Mesenchymal stem cell (in vitro differentiated cells and primary cell): ENCODE measurements at regions not wholly inside any gene's neighbourhood (a gene's known extent, or its start where the extent isn't known, plus 50 kb on each side); places are given as distances from the start of the nearest gene placed in this dataset.

ENCODE experiments used
- DNase-seq: peaks from one replicate; pipeline ENCODE4 v3.0.0-alpha.2; 2013
- H2AFZ ChIP-seq: one replicate; pipeline ENCODE4 v1.6.1; 2013; ENCODE audit warnings: low read depth, mild to moderate bottlenecking, control low read depth, inconsistent platforms, low read length, moderate library complexity
- H2AK5ac ChIP-seq: 2 replicates; pipeline ENCODE4 v1.6.1; 2013; ENCODE audit warnings: low read length, moderate library complexity, mild to moderate bottlenecking, inconsistent platforms; ENCODE audit not compliant: severe bottlenecking
- H2BK120ac ChIP-seq: one replicate; pipeline ENCODE4 v1.6.1; 2013; ENCODE audit warnings: low read depth, mild to moderate bottlenecking, inconsistent platforms, low read length, moderate library complexity
- H2BK12ac ChIP-seq, 2 experiments: one replicate each; pipeline ENCODE4 v1.6.1; 2013; ENCODE audit warnings: inconsistent platforms in 2 of 2, low read length in 2 of 2, mild to moderate bottlenecking in 2 of 2, moderate library complexity in 2 of 2, control low read depth in 1 of 2
- H2BK15ac ChIP-seq: one replicate; pipeline ENCODE4 v1.6.1; 2013; ENCODE audit warnings: mild to moderate bottlenecking, low read depth, inconsistent platforms; ENCODE audit not compliant: poor library complexity, severe bottlenecking
- H2BK5ac ChIP-seq: 2 replicates; pipeline ENCODE4 v1.6.1; 2013; ENCODE audit warnings: low read depth, mild to moderate bottlenecking, low read length, control low read depth, inconsistent platforms; ENCODE audit not compliant: poor library complexity, severe bottlenecking
- H3K14ac ChIP-seq, 2 experiments: one replicate each; pipeline ENCODE4 v1.6.1; 2013; ENCODE audit warnings: inconsistent platforms in 2 of 2, low read length in 2 of 2, control low read depth in 1 of 2, mild to moderate bottlenecking in 1 of 2, moderate library complexity in 1 of 2
- H3K18ac ChIP-seq, 2 experiments: one replicate each; pipeline ENCODE4 v1.6.1; 2013; ENCODE audit warnings: inconsistent platforms in 2 of 2, low read length in 2 of 2, control low read depth in 1 of 2, low read depth in 1 of 2, mild to moderate bottlenecking in 1 of 2
- H3K23ac ChIP-seq, 2 experiments: one replicate each; pipeline ENCODE4 v1.6.1; 2013; ENCODE audit warnings: inconsistent platforms in 2 of 2, low read length in 2 of 2, mild to moderate bottlenecking in 2 of 2, moderate library complexity in 2 of 2, control low read depth in 1 of 2
- H3K27ac ChIP-seq: 2 replicates; pipeline ENCODE4 v1.5.1; 2013; ENCODE audit warnings: mild to moderate bottlenecking, moderate library complexity, low read length, control low read depth, inconsistent platforms; ENCODE audit not compliant: poor library complexity, severe bottlenecking
- H3K27me3 ChIP-seq, 2 experiments: 2 replicates each; pipeline versions ENCODE4 v1.6.1 to v1.7.0; 2013; ENCODE audit warnings: low read length in 2 of 2, mild to moderate bottlenecking in 2 of 2, moderate library complexity in 2 of 2, control low read depth in 1 of 2, inconsistent platforms in 1 of 2; ENCODE audit not compliant: control insufficient read depth in 1 of 2, insufficient read depth in 1 of 2
- H3K36me3 ChIP-seq, 2 experiments: 2 replicates each; pipeline versions ENCODE4 v1.6.1 to v1.7.0; 2013; ENCODE audit warnings: low read length in 2 of 2, control low read depth in 1 of 2, inconsistent platforms in 1 of 2, low read depth in 1 of 2, mild to moderate bottlenecking in 1 of 2; ENCODE audit not compliant: insufficient read depth in 2 of 2, control insufficient read depth in 1 of 2
- H3K4ac ChIP-seq, 2 experiments: one replicate each; pipeline ENCODE4 v1.6.1; 2013; ENCODE audit warnings: inconsistent platforms in 2 of 2, low read length in 2 of 2, mild to moderate bottlenecking in 2 of 2, moderate library complexity in 2 of 2, control low read depth in 1 of 2, low read depth in 1 of 2
- H3K4me1 ChIP-seq: 2 replicates; pipeline ENCODE4 v1.6.1; 2013; ENCODE audit warnings: low read depth, low read length, control low read depth; ENCODE audit not compliant: control insufficient read depth, insufficient read depth
- H3K4me2 ChIP-seq: 2 replicates; pipeline ENCODE4 v1.6.1; 2013; ENCODE audit warnings: low read length, mild to moderate bottlenecking, inconsistent platforms; ENCODE audit not compliant: poor library complexity, severe bottlenecking
- H3K4me3 ChIP-seq, 2 experiments: 2 replicates each; pipeline versions ENCODE4 v1.5.1 to v1.7.0; 2013; ENCODE audit warnings: low read length in 2 of 2, mild to moderate bottlenecking in 2 of 2, control low read depth in 1 of 2, low read depth in 1 of 2; ENCODE audit not compliant: insufficient read depth in 1 of 2
- H3K79me1 ChIP-seq: replicated peaks from 2 replicates; pipeline ENCODE4 v1.6.1; 2013; ENCODE audit warnings: mild to moderate bottlenecking, control low read depth, low read length, inconsistent platforms; ENCODE audit not compliant: poor library complexity, severe bottlenecking
- H3K9ac ChIP-seq: 2 replicates; pipeline ENCODE4 v1.7.0; 2013; ENCODE audit warnings: mild to moderate bottlenecking, low read length, moderate library complexity
- H3K9me3 ChIP-seq: 2 replicates; pipeline ENCODE4 v1.7.0; 2013; ENCODE audit warnings: mild to moderate bottlenecking, low read length; ENCODE audit not compliant: control insufficient read depth
- H4K8ac ChIP-seq: one replicate; pipeline ENCODE4 v1.6.1; 2013; ENCODE audit warnings: inconsistent platforms, mild to moderate bottlenecking, low read length, moderate library complexity
- H4K91ac ChIP-seq: one replicate; pipeline ENCODE4 v1.6.1; 2013; ENCODE audit warnings: mild to moderate bottlenecking, low read length, inconsistent platforms
- WGBS: methylation state at CpG from one replicate; pipeline ENCODE4 v1.1.7; 2013; ENCODE audit warnings: mixed read lengths; 5-methylcytosine and 5-hydroxymethylcytosine counted together

DNA sequence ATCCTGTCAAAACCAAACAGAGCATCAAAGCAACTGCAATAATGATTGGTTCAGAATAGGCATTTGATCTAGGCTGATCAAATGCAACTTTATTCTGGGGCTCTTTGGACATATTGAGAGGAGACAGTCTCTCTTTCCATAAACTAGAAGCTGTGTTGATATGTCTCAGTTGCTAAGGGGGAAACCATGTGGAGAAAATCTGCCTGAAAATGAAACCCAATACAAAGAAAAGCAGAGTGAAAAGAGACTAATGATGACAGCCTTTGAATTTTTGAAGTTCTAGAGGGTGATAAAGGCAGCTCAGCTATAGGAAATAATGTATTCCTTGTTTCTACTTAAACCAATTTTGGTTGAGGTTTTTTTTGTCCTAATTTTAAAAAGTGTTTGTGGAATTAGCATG lies 941.8 kb upstream of the POT1 start:
- no peak overlapping the region for H3K9ac ChIP-seq
- peaks cover 5% of the 10 kb centered on the region for H3K9me3 ChIP-seq
- H3K4me1 ChIP-seq, result no peaks in the 10 kb centered on the region
- no peak overlapping the region for H3K14ac ChIP-seq
- H3K79me1 ChIP-seq, result no peaks in the 10 kb centered on the region
- H3K36me3 ChIP-seq, result no peaks in the 10 kb centered on the region
- H2BK15ac ChIP-seq, result no peak overlapping the region
- H2AFZ ChIP-seq, result no peak overlapping the region
- no peak for DNase-seq
- H2AK5ac ChIP-seq, result no peak overlapping the region
- no peak overlapping the region for H3K27ac ChIP-seq
- H4K91ac ChIP-seq, result no peak overlapping the region
- no peak overlapping the region for H3K23ac ChIP-seq
- H2BK5ac ChIP-seq, result no peak overlapping the region
- H3K27me3 ChIP-seq, result no peaks in the 10 kb centered on the region
- no peak overlapping the region for H2BK12ac ChIP-seq
- no peak overlapping the region for H3K4ac ChIP-seq
- no peak overlapping the region for H3K4me3 ChIP-seq
- H3K18ac ChIP-seq, result no peak overlapping the region
- no peak overlapping the region for H4K8ac ChIP-seq
- no peak overlapping the region for H3K4me2 ChIP-seq
- no peak overlapping the region for H2BK120ac ChIP-seq

DNA sequence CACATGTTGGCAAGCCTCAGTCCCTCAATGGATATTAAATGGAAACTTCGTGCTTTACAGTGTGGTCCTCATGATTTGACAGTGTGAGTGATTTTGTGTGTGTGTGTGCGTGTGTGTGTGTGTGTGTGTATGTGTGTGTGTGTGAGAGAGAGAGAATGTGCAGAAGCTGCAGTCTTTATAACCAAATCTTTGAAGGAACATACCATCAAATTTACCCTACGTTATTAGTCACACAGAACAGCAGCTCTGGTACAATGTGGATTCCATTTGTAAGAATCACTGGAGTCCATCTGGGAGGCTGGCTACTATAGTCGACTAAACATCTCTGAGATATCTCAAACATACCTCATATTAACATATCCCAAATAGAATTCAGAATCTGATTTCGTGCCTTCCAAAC lies 928.0 kb upstream of the POT1 start:
- Histone ChIP-seq H3K27ac (no peak overlapping the region), H3K27me3 (no peaks in the 10 kb centered on the region), H3K4me3 (no peak overlapping the region), H2BK120ac (no peak overlapping the region), H3K36me3 (no peaks in the 10 kb centered on the region), H3K9me3 (peaks cover 13% of the 10 kb centered on the region), H2BK12ac (no peak overlapping the region), H3K23ac (no peak overlapping the region), H3K18ac (no peak overlapping the region), H3K79me1 (no peaks in the 10 kb centered on the region), H2AFZ (no peak overlapping the region), H3K4ac (no peak overlapping the region), H2BK5ac (no peak overlapping the region), H4K8ac (no peak overlapping the region), H3K4me2 (no peak overlapping the region), H3K14ac (no peak overlapping the region), H2AK5ac (no peak overlapping the region), H3K9ac (no peak overlapping the region), H3K4me1 (no peaks in the 10 kb centered on the region), H2BK15ac (no peak overlapping the region), H4K91ac (no peak overlapping the region)
- DNase-seq, result peak; percentile 16
- 38% methylated on average over 4 of the region's 5 CpGs for WGBS

DNA sequence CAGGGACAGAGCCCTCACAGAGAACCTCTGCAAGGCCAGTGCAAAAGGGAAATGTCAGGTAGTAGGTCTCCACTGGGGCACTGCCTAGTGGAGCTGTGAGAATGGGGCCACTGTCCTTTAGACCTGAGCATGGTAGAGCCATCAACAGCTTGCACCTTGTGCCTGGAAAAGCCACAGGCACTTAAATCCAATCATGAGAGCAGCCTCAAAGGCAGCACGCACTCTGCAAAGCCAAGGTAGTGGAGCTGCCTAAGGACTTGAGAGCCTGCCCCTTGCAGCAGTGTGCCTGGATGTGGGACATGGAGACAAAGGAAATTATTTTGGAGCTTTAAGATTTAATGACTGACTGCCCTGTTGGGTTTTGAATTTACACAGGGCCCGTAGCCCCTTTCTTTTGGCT lies 918.5 kb upstream of the POT1 start:
- Histone ChIP-seq H3K79me1 (no peaks in the 10 kb centered on the region), H4K91ac (no peak overlapping the region), H2BK5ac (no peak overlapping the region), H3K4me1 (no peaks in the 10 kb centered on the region), H3K9me3 (peaks cover 45% of the 10 kb centered on the region), H2BK15ac (no peak overlapping the region), H3K36me3 (no peaks in the 10 kb centered on the region), H3K18ac (no peak overlapping the region), H3K4me2 (no peak overlapping the region), H3K4ac (no peak overlapping the region), H2AFZ (no peak overlapping the region), H3K14ac (no peak overlapping the region), H4K8ac (no peak overlapping the region), H2BK12ac (no peak overlapping the region), H3K23ac (no peak overlapping the region), H3K27me3 (no peaks in the 10 kb centered on the region), H2AK5ac (no peak overlapping the region), H2BK120ac (no peak overlapping the region), H3K27ac (no peak overlapping the region), H3K4me3 (no peak overlapping the region), H3K9ac (no peak overlapping the region)
- 82% methylated on average over 1 of the region's 2 CpGs for WGBS
- no peak for DNase-seq

DNA sequence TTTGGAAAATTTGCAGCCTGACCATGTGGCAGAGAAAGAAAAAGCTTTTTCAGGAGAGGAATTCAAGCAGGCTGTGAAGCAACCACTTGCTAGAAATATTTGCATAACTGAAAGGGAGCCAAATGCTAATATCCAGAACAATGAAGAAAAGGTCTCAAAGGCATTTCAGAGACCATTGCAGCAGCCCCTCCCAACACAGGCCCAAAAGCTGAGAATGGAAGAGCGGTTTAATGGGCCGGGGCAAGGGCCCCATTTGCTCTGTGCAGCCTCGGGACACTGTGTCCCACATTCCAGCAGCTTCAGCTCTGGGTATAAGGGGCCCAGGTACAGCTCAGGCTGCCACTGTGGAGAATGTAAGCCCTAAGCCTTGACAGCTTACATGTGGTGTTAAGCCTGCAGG lies 918.1 kb upstream of the POT1 start:
- 87% methylated on average over 3 of the region's 3 CpGs for WGBS
- no peak overlapping the region for H2BK15ac ChIP-seq
- no peak overlapping the region for H3K18ac ChIP-seq
- H3K9ac ChIP-seq, result no peak overlapping the region
- no peak overlapping the region for H3K4me2 ChIP-seq
- DNase-seq, result no peak
- H3K9me3 ChIP-seq, result peaks cover 45% of the 10 kb centered on the region
- H3K27me3 ChIP-seq, result no peaks in the 10 kb centered on the region
- no peak overlapping the region for H2BK12ac ChIP-seq
- no peak overlapping the region for H3K27ac ChIP-seq
- H3K4ac ChIP-seq, result no peak overlapping the region
- H4K91ac ChIP-seq, result no peak overlapping the region
- H2BK5ac ChIP-seq, result no peak overlapping the region
- no peak overlapping the region for H3K23ac ChIP-seq
- no peak overlapping the region for H2BK120ac ChIP-seq
- H2AK5ac ChIP-seq, result no peak overlapping the region
- H3K79me1 ChIP-seq, result no peaks in the 10 kb centered on the region
- H2AFZ ChIP-seq, result no peak overlapping the region
- H3K4me3 ChIP-seq, result no peak overlapping the region
- H3K4me1 ChIP-seq, result no peaks in the 10 kb centered on the region
- no peak overlapping the region for H3K14ac ChIP-seq
- no peak overlapping the region for H4K8ac ChIP-seq
- H3K36me3 ChIP-seq, result no peaks in the 10 kb centered on the region
